Suprapubic skin (tissue), 4 donors: ENCODE measurements at regions not wholly inside any gene's neighbourhood (a gene's known extent, or its start where the extent isn't known, plus 50 kb on each side); places are given as distances from the start of the nearest gene placed in this dataset.

Experiments
- POLR2A ChIP-seq, 2 donors: fragments of 450-650 bp; IDR thresholded peaks; one replicate each; pipeline ENCODE4 v1.6.1; 2017; ENCODE audit warnings: antibody characterized with exemption in 2 of 2, mild to moderate bottlenecking in 2 of 2, moderate library complexity in 2 of 2
- POLR2AphosphoS5 ChIP-seq, 3 donors: sonication (generic); formaldehyde crosslinking; IDR thresholded peaks; one replicate each; pipeline ENCODE4 v1.6.1; 2017; ENCODE audit warnings: antibody characterized with exemption in 3 of 3

DNA sequence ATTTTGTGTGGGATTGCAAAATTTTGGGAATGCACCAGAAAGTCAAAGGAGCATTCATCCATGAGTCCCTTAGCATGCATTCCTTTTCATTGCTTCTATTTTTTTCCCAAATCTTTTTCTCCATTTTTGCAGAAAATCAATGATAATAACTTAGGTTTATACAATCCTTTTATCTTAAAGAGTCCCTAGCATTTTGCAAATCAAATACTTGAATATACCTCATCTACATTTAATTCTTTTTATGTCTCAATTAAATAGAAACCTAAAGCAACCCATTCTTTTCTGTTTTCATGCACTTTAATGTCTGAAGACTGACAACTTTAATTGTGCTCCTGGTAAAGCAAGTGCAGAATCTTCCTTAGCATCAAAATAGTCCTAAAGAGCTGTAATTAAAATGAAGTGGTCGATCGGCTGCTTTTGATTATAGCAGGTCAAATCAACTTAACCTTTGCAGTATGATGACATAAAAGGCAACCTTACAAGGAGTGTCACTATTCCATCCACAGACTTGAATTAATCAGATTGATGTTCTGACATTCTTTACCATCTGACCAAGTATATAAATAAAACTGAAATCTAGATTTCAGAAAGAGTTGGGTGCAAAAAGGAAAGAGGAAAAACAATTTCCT is 168.4 kb downstream of the ALG10B start:
- no peak for TF ChIP-seq POLR2A (IDR thresholded peaks at IDR 0.05)
- no peak for TF ChIP-seq POLR2AphosphoS5 (IDR thresholded peaks at IDR 0.05)
